ENCODE measurements at regions not wholly inside any gene's neighbourhood (a gene's known extent, or its start where the extent isn't known, plus 50 kb on each side); places are given as distances from the start of the nearest gene placed in this dataset.

DNA sequence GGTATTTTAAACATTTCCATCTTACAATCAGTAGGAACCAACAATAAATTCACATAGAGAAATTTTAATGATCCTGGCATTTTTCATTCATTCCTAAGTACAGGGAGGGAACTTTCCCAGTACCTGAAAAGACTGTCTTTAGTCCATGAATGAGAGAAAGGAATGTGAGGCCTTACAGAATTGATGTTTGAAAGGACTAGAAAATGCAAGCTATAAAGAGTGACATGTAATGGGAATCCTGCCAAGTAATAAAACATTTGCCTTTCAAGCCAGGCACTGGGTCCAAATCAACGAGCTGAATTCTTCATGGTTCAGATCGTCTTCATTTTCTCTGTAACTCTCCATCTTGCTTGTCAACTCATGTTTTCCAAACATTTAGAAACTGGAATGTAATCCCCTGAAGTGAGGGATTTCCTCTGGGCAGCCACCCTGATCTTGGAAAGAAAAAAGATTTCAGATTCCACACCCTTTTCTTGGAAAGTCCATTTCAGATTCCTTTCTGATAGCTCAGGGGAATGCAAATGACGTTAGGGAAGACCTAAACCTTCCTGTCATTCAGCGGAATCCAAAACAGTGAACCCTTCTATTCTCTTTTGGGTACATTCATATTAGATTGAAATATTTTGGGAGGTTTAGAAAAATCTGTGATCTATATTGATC is 315.8 kb downstream of the SH3GL2 start:
- no peak for DNase-seq

DNA sequence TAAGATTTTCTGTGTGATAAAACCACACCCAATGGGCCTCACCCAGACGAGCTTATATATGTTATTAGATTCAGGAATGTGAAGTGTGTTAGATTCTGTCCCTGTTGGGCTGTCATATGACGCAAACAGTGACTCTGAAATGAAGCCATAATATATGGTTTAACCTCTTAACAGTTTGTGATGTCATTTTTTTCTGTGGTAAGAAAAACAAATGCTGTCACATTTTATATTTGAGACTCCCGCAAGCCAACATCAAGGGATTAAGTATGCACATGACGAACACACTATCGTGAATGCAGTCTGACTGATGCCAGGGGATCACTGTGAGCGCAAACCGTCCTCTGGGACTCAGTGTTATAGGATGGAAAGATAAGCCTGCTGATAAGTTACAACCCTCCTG is 321.7 kb downstream of the SH3GL2 start:
- DNase-seq: no peak

DNA sequence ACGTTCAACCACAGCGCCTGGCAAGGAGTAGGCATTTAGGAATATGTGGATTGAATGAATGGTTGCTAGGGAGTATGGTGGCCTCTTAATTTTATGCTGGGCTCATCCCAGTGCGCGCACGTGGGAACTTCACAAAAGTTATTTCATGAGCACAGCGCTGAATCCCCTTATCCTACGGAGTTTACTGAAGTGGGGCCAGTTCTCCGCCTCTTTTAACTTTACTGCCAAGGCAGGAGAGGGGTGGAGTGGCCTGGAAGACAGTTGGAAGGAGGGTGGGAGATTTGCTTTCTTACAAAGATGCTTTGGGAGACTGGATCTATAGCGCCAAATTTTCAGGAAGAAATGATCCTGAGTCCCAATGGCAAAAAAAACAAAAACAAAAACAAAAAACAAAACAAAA is 326.5 kb downstream of the SH3GL2 start:
- DNase-seq: no peak

GRCh38 chr9:17905781-17906175 is 326.9 kb downstream of the SH3GL2 start:
- DNase-seq: no peak

DNA sequence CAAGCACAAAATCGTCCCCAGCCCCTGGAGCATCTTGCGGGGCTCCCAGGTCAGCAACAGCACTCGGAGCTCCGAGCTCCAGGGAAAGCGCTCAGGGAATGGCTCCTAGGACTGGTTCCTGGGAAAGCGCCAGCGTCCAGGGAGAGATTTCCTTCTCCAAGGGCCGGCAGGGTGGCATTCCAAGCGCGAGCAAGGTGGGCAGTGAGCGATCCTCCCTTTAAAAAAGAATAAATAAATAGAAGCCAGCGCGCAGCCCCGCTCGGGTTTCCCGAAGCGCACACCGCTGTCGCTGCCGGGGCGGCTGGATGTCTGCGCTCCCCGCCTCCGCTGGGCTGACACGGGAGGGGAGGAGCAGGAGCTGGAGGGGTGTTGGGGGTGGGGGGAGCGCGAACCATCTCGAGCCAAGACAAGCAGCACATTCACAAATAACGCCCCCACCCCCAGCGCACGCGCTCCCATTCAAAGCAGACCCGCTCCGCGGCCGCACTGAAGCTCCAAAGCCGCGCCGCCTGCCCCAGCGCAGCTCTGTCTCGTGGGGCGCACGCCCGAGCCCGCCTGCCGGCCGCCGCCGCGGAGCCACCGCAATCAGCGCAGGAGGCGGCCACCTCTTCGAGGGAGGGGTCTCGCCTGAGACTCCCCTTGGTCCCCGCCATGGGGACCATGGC is 327.4 kb downstream of the SH3GL2 start:
- no peak for DNase-seq

- DNase-seq: no peak
These were observed 328.2 kb downstream of the SH3GL2 start for GRCh38 chr9:17906841-17907778.

DNA sequence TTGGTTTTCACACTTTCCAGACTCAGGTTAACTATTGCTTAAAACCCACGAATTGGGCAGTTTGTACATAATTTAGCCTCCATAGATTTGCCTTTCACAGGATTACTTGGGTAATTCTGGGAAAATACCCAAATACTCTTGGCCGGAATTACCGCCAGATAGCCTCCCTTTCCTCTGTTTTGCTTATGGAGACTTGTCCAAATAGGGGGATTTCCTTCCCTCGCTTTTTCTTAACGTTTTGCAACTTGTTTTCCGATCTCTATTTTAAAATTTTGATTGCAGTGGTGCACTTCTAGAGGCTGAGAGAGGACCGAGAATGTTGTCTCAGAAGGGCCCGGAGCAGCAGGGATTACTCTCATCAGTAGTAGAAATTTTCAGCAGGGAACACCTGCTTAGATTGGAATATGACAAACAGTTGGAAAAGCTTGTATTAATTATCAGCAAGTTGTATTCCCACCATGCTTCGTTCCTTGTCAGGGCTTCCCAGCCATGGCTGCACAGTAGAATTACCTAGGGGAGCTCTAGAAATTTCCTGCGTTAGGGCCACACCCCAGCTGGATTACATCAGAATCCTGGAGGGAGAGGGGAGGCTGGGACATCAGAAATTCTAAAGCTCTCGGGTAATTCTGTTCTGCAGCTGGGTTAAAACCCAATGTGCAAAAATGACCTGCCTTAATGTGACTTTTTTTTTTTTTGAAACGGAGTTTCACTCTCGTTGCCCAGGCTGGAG is 329.1 kb downstream of the SH3GL2 start:
- no peak for DNase-seq

- no peak for DNase-seq
These were observed 347.4 kb downstream of the SH3GL2 start for GRCh38 chr9:17926246-17926645.

GRCh38 chr9:17927616-17928015 is 348.8 kb downstream of the SH3GL2 start:
- no peak for DNase-seq

DNA sequence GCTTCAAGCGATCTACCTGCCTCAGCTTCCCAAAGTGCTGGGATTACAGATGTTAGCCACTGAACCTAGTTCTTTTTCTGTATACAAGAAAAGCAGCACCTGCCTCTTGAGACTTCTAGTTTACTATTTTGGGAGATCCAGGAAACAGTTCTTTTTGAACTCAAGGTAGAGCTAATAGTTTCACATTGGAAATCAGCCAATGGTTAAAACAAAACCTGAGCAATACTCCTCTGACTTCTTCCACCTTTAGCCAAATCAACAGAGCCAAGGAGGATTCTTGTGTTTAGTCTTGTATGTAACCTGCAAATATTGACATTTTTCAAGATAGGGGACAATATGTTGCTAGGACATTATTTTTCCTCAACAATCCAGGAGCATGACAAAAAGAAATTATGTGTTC is 349.4 kb downstream of the SH3GL2 start:
- no peak for DNase-seq

DNA sequence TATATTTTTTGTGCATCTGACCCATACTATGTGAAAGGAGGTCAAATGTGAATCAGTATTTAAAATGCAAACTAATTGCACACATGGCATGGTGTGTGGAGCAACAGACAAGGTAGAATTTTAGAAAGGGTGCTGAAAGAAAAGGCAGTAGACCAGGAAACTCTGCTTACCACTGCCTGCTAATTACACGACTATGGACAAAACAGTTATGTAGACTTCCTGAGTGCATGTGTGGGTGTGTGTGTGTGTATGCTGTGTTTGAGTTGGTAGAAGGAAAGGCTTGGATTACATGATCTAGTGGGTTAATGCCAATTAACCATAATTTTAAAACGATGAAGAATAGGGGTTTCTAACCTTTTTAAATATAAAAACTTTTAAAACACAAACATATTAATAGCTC is 349.9 kb downstream of the SH3GL2 start:
- DNase-seq: no peak

DNA sequence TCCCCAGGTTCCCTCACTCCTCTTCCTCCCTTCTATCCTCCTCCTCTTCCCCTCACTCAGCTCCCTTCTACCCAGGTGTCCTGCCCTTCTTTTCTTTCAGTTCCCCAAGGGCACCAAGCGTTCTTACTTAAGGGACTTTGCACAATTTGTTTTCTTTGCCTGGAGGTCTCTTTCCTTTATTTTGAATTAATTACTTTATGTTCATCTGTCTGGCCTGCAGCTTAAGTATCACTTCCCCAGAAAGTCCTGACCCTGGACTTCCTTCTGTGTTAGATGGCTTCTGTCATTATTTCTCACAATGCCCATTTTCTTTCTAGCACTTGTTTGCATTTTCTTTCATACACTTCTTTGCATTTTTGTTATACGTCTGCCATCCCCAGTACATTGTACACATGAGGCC is 350.6 kb downstream of the SH3GL2 start:
- DNase-seq: no peak

- DNase-seq: no peak
These were observed 351.2 kb downstream of the SH3GL2 start for GRCh38 chr9:17930071-17930470.

DNA sequence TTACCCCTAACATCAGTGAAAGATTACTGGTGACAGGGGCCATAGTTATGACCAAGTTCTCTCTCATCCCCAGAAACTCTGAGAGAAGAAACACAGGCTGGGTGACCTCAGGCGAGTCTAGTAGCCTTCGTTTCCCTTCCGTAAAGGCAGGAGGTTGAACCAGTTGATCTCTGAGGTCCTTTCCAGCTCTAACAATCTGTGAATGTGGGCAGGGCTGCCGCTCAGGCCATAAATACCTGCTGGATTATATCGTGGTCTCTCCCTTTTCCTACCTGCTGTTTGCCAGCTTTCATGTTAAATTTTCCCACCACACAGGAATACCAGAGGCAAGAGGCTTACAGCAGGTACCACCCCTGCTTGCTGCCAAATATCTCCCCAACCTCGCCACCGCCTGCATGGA is 357.5 kb downstream of the SH3GL2 start:
- DNase-seq: no peak

- no peak for DNase-seq
These were observed 359.3 kb downstream of the SH3GL2 start for GRCh38 chr9:17938035-17938655.

DNA sequence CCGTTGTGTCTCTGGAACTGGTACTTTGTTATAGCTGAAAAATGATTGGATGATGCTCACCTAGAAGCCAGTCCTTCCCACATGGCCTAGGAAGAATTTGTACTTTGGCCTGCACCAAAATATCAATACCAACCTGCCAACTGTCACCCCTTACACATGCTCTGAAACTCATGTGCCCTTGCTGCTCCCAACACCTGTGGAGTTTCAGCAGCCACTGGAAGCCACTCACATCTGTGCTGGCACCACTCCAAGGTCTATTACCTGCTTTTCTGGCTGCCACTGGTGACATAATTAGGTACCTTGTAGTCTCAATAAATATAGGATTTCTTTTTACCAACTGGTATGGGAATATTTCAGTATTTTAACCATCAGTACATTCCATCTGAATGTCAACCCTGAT is 363.6 kb downstream of the SH3GL2 start:
- no peak for DNase-seq

DNA sequence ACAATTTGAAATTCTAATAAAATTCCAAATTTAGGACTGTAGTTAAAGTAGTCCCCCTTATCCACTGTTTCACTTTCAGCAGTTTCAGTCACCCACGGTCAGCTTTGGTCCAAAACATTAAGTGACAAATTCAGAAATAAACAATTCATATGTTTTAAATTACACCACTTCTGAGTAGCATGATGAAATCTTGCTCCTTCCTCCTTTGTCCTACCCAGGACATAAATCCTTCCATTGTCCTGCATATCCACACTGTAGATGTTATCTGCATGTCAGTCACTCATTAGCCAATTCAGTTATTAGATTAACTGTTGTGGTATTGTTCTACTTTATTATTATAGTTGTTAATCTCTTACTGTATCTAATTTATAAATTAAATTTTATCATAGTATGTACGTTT is 376.5 kb downstream of the SH3GL2 start:
- DNase-seq: no peak

DNA sequence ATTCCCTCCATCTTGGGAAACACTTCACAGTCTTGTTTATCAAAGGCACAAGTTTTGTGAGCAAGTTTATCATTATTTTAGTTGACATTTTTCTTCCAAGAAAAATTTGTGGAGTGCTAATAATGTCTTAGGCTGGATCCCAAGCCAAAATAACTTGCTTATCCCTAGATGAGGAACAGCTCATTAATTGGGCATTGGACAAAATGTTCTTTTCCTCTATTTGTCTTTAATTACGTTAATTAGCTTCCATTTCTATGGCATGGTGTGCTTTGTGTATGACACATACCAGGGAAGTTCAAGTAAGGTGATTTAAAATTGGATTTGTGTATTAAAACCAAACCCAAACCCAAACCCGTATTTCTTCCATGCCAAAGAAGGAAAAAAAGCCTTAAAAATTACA is 379.5 kb downstream of the SH3GL2 start:
- no peak for DNase-seq

GRCh38 chr9:17962747-17963146 is 383.9 kb downstream of the SH3GL2 start:
- DNase-seq: no peak

DNA sequence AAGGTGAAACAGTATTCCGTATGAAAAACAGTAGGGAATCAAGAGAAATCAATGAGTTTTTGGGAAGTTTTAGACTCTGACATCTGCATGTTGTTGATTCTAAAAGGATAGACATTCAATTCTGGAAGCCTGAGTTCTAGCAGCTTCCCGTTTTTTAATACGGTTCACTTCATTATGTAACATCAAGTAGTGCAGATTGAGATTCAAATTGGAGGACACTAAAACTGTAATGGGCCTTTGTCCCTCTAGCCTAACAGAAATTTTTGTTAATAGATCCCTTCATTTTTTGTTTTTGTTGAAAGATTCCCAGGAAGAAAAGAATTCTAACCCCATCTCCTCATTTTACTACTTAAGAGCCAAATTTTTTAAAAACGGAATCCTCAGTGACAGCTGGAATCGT is 384.6 kb downstream of the SH3GL2 start:
- no peak for DNase-seq

DNA sequence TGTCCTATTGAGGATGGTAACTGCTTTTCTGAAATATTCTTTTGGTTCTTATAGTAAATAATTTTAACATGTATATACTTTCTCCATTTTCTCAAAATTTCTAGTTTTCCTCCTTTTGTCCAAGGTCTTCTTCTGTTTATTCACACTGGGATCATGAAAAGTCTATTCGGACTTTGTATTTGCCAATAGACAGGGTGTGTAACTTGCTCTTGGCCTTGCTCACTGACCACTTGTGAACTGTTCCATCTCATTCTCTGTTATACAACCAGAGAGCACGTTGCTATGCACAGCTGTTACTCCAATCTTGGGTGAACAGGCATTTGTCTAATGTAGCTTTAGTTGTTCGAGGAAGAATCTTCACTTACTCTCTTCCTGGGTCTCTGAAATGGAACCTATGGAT is 388.9 kb downstream of the SH3GL2 start:
- no peak for DNase-seq

DNA sequence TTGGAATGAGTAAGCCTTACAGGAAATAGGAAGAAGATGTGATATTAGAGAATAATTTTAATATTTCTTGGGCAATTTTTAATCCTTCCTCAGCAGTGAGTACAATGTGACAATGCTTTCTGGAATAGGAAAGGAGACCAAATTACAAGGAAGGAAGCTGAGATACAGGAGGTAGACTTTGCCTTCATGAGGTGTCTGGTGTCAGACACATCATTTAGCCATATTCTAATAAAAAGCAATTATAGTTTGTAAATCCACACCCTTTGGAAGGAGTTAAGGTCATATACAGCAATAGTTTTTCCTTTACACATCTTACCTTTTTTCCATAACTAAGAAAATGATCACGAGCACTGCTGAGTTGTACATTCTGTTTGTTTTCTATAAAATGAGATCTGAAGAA is 390.4 kb downstream of the SH3GL2 start:
- no peak for DNase-seq

DNA sequence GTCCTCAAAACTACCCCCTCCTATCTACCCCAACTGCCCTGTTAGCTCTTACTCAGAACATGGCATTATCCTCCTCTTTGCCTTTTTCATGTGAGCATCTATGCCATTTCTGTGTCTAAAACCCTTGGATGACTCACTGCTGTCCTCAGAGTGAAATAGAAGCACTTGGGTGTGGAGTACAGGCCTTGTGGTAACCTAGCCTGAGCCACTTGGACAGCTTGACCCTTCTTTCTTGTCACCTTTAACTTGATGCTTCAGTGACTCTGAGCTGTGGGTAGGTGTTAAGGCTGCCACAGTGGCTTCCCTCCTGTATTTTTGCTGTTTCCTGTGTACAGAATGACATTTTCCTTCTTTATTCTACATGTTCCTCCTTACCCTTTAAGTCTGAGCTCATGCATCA is 391.4 kb downstream of the SH3GL2 start:
- no peak for DNase-seq
